Fibroblast of pulmonary artery (primary cell): ENCODE measurements at regions not wholly inside any gene's neighbourhood (a gene's known extent, or its start where the extent isn't known, plus 50 kb on each side); places are given as distances from the start of the nearest gene placed in this dataset.
"Not testable (repeated sequence)": the region's sequence is repeated elsewhere in the genome, so short reads cannot be mapped to it uniquely, and the experiment has no call there.

Experiments
- DNase-seq: peaks from one replicate; pipeline ENCODE4 v3.0.0-alpha.2; 2010; ENCODE audit warnings: low read depth
- H3K4me3 ChIP-seq: replicated peaks from 2 replicates; pipeline ENCODE4 v1.5.1; 2011; ENCODE audit warnings: low read depth, mild to moderate bottlenecking, control low read depth, low read length, moderate library complexity
- CTCF ChIP-seq: IDR thresholded peaks from 2 replicates; pipeline ENCODE4 v1.5.1; 2011; ENCODE audit warnings: mild to moderate bottlenecking, control low read depth, low read length, inconsistent platforms; ENCODE audit errors: missing control alignments

DNA sequence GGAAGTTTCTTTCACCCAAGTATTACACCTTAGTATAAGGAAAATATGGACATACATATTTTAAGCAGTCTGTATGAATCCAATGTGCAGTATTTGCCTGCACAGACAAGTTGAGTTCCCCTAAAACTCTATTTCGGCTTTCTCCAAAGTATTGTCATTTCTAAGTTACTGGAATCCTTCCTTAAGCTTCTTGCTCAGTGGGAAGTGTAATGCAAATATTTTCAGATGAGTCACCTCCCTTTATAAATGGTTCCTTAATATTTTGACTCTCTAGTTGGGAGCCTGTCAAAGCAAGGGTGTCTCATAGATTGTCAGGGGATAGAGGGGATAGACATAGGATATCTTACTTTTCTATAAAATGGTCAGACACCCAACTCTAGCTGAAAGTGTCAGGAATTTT, 178.6 kb downstream of the NAA11 start:
- no peak for TF ChIP-seq CTCF
- no peak for DNase-seq
- H3K4me3 ChIP-seq: no peak overlapping the region

DNA sequence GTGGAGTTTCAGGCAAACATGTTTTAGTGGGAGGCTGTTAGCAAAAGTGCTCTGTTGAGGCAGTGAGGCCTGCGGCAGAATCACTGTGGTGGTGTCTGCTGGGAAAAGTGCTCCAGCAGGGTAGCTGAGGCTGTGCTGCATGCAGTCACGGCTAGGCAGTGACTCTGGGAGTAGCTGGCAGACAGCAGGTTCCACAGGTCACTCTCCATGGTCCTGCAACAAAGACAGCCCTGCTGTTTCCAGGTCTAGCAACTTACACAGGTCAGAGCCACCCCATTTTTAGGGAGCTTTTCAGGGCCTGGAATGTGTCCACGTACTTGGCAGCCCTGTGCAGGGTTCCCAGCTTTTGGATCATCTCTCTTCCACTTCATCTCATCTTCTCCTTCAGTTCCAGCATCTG, 184.3 kb downstream of the NAA11 start:
- DNase-seq: peak; percentile 16
- H3K4me3 ChIP-seq: no peak overlapping the region
- no peak for TF ChIP-seq CTCF

DNA sequence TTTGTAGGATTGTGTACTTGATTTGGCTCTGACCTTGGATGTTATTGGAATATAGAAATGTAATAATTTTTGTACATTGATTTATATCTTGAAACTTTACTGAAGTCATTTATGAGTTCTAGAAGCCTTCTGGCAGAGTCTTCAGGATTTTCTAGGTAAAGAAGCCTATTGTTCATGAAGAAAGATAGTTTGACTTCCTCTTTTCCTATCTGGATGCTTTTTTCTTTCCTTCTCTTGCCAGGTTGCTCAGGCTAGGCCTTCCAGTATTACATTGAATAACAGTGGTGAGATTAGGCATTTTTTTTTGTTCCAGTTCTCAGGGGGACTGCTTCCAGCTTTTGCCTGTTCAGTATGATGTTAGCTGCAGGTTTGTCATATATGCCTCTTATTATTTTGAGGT, 191.1 kb downstream of the NAA11 start:
- no peak for TF ChIP-seq CTCF
- H3K4me3 ChIP-seq: no peak overlapping the region
- DNase-seq: no peak

DNA sequence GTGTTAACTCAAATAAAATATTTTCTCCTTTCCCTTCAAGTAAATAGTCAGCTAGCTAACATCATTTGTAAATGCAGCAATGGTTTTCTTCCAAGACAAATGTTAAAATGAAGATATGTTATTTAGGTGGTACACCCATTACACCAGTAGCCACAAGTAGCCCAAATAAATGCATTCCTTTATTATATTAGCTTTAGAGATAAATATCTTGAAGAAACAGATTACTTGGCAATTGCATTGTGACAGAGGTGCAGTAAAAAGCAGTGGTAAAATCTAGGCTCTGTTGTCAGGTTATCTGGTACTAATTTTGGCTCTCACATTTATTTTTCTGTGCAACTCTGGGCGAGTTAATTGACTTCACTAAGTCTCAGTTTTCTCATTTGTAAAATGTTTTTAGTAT, 193.0 kb downstream of the NAA11 start:
- no peak for TF ChIP-seq CTCF
- no peak for DNase-seq
- no peak overlapping the region for H3K4me3 ChIP-seq

GRCh38 chr4:79121875-79122358, 182.7 kb upstream of the PAQR3 start:
- TF ChIP-seq CTCF: no peak
- no peak for DNase-seq
- no peak overlapping the region for H3K4me3 ChIP-seq

GRCh38 chr4:79121223-79121622, 182.0 kb upstream of the PAQR3 start:
- no peak for DNase-seq
- no peak for TF ChIP-seq CTCF
- no peak overlapping the region for H3K4me3 ChIP-seq

DNA sequence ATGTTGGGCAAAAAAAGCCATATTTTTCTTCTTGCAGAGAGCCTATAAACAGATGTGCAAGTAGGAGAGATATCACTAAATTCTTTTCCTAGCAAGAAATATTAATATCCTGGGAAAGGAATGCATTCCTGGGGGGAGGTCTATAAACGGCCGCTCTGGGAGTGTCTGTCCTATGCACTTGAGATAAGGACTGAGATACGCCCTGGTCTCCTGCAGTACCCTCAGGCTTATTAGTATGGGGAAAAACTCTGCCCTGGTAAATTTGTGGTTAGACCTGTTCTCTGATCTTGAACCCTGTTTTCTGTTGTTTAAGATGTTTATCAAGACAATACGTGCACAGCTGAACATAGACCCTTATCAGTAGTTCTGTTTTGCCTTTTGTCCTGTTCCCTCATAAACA, 177.8 kb upstream of the PAQR3 start:
- not testable (repeated sequence) for DNase-seq, H3K4me3 ChIP-seq

GRCh38 chr4:79107014-79107413, 167.8 kb upstream of the PAQR3 start:
- no peak for TF ChIP-seq CTCF
- DNase-seq: no peak
- no peak overlapping the region for H3K4me3 ChIP-seq
